NCI-H82 (cell line): ENCODE measurements at regions not wholly inside any gene's neighbourhood (a gene's known extent, or its start where the extent isn't known, plus 50 kb on each side); places are given as distances from the start of the nearest gene placed in this dataset.
"Not testable (repeated sequence)": the region's sequence is repeated elsewhere in the genome, so short reads cannot be mapped to it uniquely, and the experiment has no call there.

Source experiments
- DNase-seq: peaks from one replicate; lab custom pipeline; 2025; lab: John Stamatoyannopoulos, UW

- DNase-seq = peak; percentile 85
Observed at GRCh38 chr14:22386924-22387775, 201.9 kb downstream of the DAD1 start.

DNA sequence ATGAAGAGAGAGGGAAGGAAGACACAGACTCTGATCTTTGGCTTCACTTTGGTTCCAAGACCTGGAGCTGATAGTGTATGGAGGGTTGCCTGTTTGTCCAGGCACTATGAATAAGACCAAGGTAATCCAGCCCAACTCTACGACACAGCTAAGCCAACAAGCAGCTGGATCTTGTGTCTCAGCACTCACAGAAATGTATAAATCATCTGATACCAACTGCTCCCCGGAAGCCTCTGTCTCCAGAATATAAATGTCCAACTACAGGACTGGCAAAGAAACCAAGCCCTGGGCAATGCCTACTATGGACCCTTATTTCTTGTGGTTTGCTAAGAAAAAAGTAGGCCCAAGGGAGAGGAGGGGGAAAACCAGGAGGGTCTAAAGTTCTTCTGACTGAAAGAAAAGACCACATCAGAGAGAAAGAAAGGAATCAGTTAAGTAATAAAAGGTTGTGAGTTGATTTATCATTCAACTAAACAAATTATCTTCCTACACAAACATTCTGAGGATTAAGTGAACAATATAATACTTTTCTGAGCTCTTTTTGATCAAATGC lies 204.0 kb downstream of the DAD1 start:
- DNase-seq = no peak

DNA sequence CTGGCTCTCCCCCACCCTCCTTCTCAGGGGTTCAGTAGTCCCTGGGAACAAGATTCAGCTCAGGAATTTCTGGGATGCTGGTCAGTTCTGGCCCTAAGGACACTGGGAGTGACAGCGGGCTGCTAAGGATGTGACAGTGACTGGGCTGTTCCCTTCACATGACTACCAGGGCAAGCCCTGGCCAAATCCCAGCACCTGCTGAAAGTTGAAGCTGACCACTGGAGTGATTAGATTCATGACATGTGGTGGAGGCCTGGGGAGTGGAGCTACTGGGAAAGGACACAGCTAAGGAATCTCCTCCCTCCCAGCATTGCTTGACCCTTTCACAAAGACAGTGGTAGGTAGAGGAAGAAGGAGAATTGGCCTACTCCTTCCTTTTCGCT lies 204.9 kb downstream of the DAD1 start:
- no peak for DNase-seq

- no peak for DNase-seq
Observed at GRCh38 chr14:22383515-22384166, 205.4 kb downstream of the DAD1 start.

- peak; percentile 18 for DNase-seq
Observed at GRCh38 chr14:22382955-22383354, 206.1 kb downstream of the DAD1 start.

GRCh38 chr14:22382395-22382794 lies 206.6 kb downstream of the DAD1 start:
- no peak for DNase-seq

DNA sequence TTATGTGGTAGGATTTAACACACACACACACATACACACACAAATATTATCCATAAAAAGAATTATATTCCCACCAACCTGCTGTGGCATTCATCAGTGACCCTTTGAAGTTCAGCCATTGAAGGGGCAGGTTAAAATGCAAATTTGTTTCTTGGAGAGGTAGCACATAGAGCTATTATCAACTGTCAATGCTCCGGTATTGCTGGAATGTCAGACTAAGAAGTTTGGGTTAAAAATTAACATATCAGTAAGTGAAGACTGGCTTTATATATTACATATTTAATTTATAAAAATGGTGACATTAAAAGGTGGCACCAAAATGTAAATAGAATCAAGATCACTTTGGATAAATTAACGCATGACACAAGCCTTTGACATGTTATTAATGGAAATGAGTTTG lies 207.3 kb downstream of the DAD1 start:
- no peak for DNase-seq

DNA sequence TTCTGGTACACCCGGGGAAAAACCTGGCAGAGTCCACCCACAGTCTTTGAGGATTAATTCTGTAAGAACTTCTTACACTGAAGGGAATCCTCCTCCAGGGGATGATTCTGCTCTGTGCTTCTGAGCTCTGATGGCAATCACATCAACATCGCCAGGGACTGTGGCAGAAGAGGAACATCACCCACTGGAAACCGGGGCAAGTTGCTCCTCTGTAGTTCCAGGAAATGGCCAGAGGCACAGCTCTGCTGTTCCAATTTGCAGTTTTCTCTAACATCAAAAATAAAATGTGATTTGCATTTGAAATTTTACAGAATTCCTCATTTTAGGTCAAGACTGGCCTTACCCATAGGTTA lies 207.6 kb downstream of the DAD1 start:
- no peak for DNase-seq

GRCh38 chr14:22380571-22381407 lies 208.2 kb downstream of the DAD1 start:
- no peak for DNase-seq

DNA sequence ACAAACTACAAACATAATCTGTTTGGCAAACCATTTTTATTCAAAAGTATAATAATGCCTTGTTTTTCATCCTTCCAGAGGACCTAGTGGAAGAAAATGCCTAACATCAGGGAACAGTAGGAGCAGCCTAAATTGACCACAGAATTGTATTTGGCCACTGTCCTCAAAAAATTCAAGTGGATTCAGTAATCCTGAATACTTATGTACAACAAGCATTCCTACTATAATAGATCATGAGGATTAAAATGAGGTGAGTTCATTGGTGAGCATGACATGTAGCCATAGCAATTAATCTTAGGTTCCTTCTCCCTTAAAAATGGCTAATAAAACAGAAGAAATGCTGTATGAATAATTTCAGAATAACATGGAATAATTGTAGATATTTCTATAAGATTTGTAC lies 209.3 kb downstream of the DAD1 start:
- DNase-seq = no peak

- DNase-seq = no peak
Observed at GRCh38 chr14:22378181-22378580, 210.8 kb downstream of the DAD1 start.

GRCh38 chr14:22375321-22375930 lies 213.6 kb downstream of the DAD1 start:
- DNase-seq = peak; percentile 76

DNA sequence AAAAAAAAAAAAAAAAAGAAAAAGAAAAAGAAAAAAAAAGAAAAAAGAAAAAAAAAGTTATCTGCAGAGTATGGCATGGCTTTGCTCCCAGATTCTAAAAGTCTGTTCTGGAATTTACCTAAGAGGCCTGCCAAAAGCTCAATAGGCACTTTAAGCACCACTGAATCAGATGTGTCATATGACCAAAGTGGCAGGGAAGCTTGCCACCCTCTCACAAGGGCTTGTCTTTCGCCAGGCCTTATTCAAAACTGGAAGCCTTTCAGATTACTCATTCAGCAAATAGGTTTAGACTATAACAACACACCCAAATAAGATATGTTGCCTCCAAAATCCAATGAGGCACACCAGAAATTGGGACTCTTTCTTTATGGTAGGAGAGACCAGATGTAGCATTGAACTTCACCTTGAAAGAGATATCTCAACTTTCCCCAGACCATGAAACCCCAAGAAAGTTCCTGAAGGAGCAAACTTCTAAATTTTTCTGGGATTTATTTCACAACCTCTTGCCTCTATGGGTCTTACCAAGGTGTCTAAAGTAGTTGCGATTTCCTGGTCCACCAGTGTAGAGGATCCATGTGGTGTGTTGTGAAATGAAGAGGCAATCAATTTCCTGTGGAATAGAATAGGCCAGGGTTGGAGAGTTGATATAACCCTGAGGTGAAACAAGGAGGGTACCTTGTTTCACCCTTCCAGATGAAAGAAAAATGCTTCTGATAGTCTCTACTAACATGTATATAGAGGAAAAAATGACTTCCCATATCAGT lies 218.8 kb downstream of the DAD1 start:
- no peak for DNase-seq

DNA sequence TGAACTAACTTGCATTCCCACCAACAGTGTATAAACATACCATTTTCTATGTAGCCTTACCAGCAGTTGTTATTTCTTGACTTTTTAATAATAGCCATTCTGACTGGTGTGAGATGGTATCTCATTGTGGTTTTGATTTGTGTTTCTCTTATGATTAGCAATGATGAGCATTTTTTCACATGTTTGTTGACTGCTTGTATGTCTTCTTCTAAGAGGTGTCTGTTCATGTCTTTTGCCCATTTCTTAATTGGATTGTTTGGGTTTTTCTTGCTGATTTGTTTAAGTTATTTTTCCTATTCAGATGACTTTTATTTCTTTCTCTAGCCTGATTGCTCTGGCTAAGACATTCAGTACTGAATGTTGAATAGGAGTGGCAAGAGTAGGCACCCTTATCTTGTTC lies 230.3 kb downstream of the DAD1 start:
- no peak for DNase-seq

- DNase-seq = not testable (repeated sequence)
Observed at GRCh38 chr14:22349281-22349680, 239.7 kb downstream of the DAD1 start.

- no peak for DNase-seq
Observed at GRCh38 chr14:22344673-22345072, 244.4 kb downstream of the DAD1 start.

- not testable (repeated sequence) for DNase-seq
Observed at GRCh38 chr14:22344209-22344608, 244.8 kb downstream of the DAD1 start.

DNA sequence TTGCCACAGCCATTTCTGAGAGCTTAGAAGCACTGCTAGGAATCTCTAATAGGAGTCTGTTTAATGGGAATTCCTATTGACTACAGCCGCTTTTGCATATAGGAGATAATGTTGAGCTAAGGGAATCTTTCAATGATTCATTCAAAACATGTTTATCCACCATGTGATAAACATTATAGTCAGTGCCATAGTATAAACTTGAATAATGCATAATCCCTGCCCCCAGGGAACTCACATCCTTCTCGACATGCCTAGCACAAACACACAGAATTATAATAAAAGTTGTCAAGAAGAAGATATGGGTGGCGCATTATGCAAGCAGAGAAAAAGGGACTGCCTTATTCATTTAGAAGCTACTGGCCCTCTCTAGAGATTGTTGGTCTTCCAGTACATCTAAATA lies 248.0 kb downstream of the DAD1 start:
- no peak for DNase-seq

- no peak for DNase-seq
Observed at GRCh38 chr14:22338917-22339715, 249.9 kb downstream of the DAD1 start.

- no peak for DNase-seq
Observed at GRCh38 chr14:22338381-22338780, 250.6 kb downstream of the DAD1 start.
